ENCODE measurements at regions not wholly inside any gene's neighbourhood (a gene's known extent, or its start where the extent isn't known, plus 50 kb on each side); places are given as distances from the start of the nearest gene placed in this dataset.

- Histone ChIP-seq H3K36me3 (replicated peaks; ENCODE audit: insufficient read depth, low read depth) (no peaks in the 10 kb centered on the region), H3K27me3 (no peaks in the 10 kb centered on the region), H3K4me2 (no peak overlapping the region), H3K79me2 (no peaks in the 10 kb centered on the region), H4K20me1 (ENCODE audit: insufficient read depth, poor library complexity, severe bottlenecking) (no peaks in the 10 kb centered on the region), H2AFZ (no peak overlapping the region), H3K9me3 (ENCODE audit: low read depth) (no peaks in the 10 kb centered on the region), H3K4me3 (no peak overlapping the region), H3K27ac (no peak overlapping the region), H3K4me1 (ENCODE audit: insufficient read depth) (no peaks in the 10 kb centered on the region), H3K9me2 (replicated peaks; ENCODE audit: insufficient read depth) (no peaks in the 10 kb centered on the region)
- no peak for DNase-seq (ENCODE audit: low spot score)
- TF ChIP-seq, protein P1, sequence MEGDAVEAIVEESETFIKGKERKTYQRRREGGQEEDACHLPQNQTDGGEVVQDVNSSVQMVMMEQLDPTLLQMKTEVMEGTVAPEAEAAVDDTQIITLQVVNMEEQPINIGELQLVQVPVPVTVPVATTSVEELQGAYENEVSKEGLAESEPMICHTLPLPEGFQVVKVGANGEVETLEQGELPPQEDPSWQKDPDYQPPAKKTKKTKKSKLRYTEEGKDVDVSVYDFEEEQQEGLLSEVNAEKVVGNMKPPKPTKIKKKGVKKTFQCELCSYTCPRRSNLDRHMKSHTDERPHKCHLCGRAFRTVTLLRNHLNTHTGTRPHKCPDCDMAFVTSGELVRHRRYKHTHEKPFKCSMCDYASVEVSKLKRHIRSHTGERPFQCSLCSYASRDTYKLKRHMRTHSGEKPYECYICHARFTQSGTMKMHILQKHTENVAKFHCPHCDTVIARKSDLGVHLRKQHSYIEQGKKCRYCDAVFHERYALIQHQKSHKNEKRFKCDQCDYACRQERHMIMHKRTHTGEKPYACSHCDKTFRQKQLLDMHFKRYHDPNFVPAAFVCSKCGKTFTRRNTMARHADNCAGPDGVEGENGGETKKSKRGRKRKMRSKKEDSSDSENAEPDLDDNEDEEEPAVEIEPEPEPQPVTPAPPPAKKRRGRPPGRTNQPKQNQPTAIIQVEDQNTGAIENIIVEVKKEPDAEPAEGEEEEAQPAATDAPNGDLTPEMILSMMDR (IDR thresholded peaks at IDR 0.05; ENCODE audit: poor library complexity) = no peak
- no peak for TF ChIP-seq EZH2 (IDR thresholded peaks at IDR 0.05; ENCODE audit: borderline replicate concordance)
- no peak for TF ChIP-seq EZH2phosphoT487 (IDR thresholded peaks at IDR 0.05; ENCODE audit: low read depth, severe bottlenecking, unreplicated experiment)
- 83% methylated on average over 4 of the region's 4 CpGs for WGBS (ENCODE audit: low lambda C conversion rate, missing lambda C conversion rate)
These were observed 123.3 kb upstream of the MED13L start for GRCh38 chr12:116400636-116401372.

DNA sequence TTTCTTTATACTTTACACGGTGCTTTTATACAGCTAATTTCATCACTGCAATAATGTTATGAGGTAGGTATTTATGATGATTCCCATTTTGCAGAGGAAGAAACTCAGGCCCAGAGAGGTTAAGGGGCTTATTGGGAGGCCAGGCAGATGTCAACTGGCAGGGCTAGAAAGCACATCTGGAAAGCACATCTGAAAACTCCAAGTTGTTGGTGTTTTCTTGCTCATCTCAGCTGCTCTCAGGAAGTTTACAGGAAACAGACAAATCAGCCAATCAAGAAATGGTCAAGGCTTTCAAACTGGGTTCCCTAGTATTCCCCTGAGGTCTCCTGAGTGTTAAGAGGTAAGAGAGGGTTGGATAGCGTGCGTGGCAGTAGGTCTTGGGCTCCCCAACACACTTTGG lies 124.1 kb upstream of the MED13L start:
- H3K27ac ChIP-seq = no peak overlapping the region
- TF ChIP-seq EZH2phosphoT487 (IDR thresholded peaks at IDR 0.05; ENCODE audit: low read depth, severe bottlenecking, unreplicated experiment) (no peak), EZH2 (IDR thresholded peaks at IDR 0.05; ENCODE audit: borderline replicate concordance) (no peak)
- TF ChIP-seq, protein P1 (IDR thresholded peaks at IDR 0.05; ENCODE audit: poor library complexity) = no peak
- no peaks in the 10 kb centered on the region for H3K9me3 ChIP-seq (ENCODE audit: low read depth)
- no peaks in the 10 kb centered on the region for H3K36me3 ChIP-seq (replicated peaks; ENCODE audit: insufficient read depth, low read depth)
- H3K79me2 ChIP-seq = no peaks in the 10 kb centered on the region
- H3K4me1 ChIP-seq (ENCODE audit: insufficient read depth) = no peaks in the 10 kb centered on the region
- DNase-seq (ENCODE audit: low spot score) = no peak
- no peaks in the 10 kb centered on the region for H4K20me1 ChIP-seq (ENCODE audit: insufficient read depth, poor library complexity, severe bottlenecking)
- no peaks in the 10 kb centered on the region for H3K27me3 ChIP-seq
- WGBS (ENCODE audit: low lambda C conversion rate, missing lambda C conversion rate) = 88% methylated on average over 3 of the region's 3 CpGs
- no peaks in the 10 kb centered on the region for H3K9me2 ChIP-seq (replicated peaks; ENCODE audit: insufficient read depth)
- H2AFZ ChIP-seq = no peak overlapping the region
- H3K4me2 ChIP-seq = no peak overlapping the region
- no peak overlapping the region for H3K4me3 ChIP-seq

- H3K4me1 ChIP-seq (ENCODE audit: insufficient read depth) = peaks cover 6% of the 10 kb centered on the region
- no peaks in the 10 kb centered on the region for H4K20me1 ChIP-seq (ENCODE audit: insufficient read depth, poor library complexity, severe bottlenecking)
- 83% methylated on average over 11 of the region's 11 CpGs for WGBS (ENCODE audit: low lambda C conversion rate, missing lambda C conversion rate)
- TF ChIP-seq, protein P1 (IDR thresholded peaks at IDR 0.05; ENCODE audit: poor library complexity) = no peak
- TF ChIP-seq EZH2phosphoT487 (IDR thresholded peaks at IDR 0.05; ENCODE audit: low read depth, severe bottlenecking, unreplicated experiment) (no peak), EZH2 (IDR thresholded peaks at IDR 0.05; ENCODE audit: borderline replicate concordance) (no peak)
- no peak overlapping the region for H3K4me2 ChIP-seq
- no peak overlapping the region for H3K27ac ChIP-seq
- H3K36me3 ChIP-seq (replicated peaks; ENCODE audit: insufficient read depth, low read depth) = no peaks in the 10 kb centered on the region
- H3K79me2 ChIP-seq = no peaks in the 10 kb centered on the region
- no peak for DNase-seq (ENCODE audit: low spot score)
- H3K27me3 ChIP-seq = no peaks in the 10 kb centered on the region
- H3K9me3 ChIP-seq (ENCODE audit: low read depth) = no peaks in the 10 kb centered on the region
- H3K9me2 ChIP-seq (replicated peaks; ENCODE audit: insufficient read depth) = no peaks in the 10 kb centered on the region
- no peak overlapping the region for H3K4me3 ChIP-seq
- no peak overlapping the region for H2AFZ ChIP-seq
These were observed 124.9 kb upstream of the MED13L start for GRCh38 chr12:116402163-116402939.

Measured in hepatocyte (in vitro differentiated cells).